Spleen (tissue), 11 donors: ENCODE measurements at regions not wholly inside any gene's neighbourhood (a gene's known extent, or its start where the extent isn't known, plus 50 kb on each side); places are given as distances from the start of the nearest gene placed in this dataset.

Source experiments
- DNase-seq: peaks from one replicate; pipeline ENCODE4 v3.0.0-alpha.2; 2020
- H3K27ac ChIP-seq, 8 donors: fragments of 200-600 bp; sonication (generic) in 7 of 8; 1 replicate in 4 of 8; 2 replicates in 4 of 8; pipeline versions ENCODE4 v1.5.0 to v1.8.0; 2016 to 2021; ENCODE audit warnings: inconsistent platforms in 4 of 8, mild to moderate bottlenecking in 4 of 8, moderate library complexity in 1 of 8
- H3K27me3 ChIP-seq, 7 donors: fragments of 200-600 bp; sonication (generic) in 6 of 7; replicated peaks in 1 of 7; 1 replicate in 4 of 7; 2 replicates in 3 of 7; pipeline versions ENCODE4 v1.5.0 to v1.8.0; 2016 to 2021; ENCODE audit warnings: inconsistent platforms in 3 of 7, mild to moderate bottlenecking in 1 of 7
- H3K36me3 ChIP-seq, 6 donors: fragments of 200-600 bp; sonication (generic) in 5 of 6; 1 replicate in 4 of 6; 2 replicates in 2 of 6; pipeline versions ENCODE4 v1.5.0 to v1.8.0; 2016 to 2021; ENCODE audit warnings: inconsistent platforms in 2 of 6
- H3K4me1 ChIP-seq, 6 donors: fragments of 200-600 bp; sonication (generic) in 5 of 6; 1 replicate in 3 of 6; 2 replicates in 3 of 6; pipeline versions ENCODE4 v1.5.0 to v1.8.0; 2016 to 2021; ENCODE audit warnings: inconsistent platforms in 3 of 6
- H3K4me3 ChIP-seq, 8 donors: fragments of 200-600 bp; sonication (generic) in 7 of 8; 1 replicate in 4 of 8; 2 replicates in 4 of 8; pipeline versions ENCODE4 v1.5.0 to v1.8.0; 2016 to 2021; ENCODE audit warnings: inconsistent platforms in 4 of 8, mild to moderate bottlenecking in 4 of 8, moderate library complexity in 2 of 8
- H3K9me3 ChIP-seq, 8 donors: fragments of 200-600 bp; sonication (generic) in 7 of 8; 1 replicate in 4 of 8; 2 replicates in 4 of 8; pipeline versions ENCODE4 v1.5.0 to v1.8.0; 2016 to 2021; ENCODE audit warnings: inconsistent platforms in 4 of 8
- CTCF ChIP-seq, 11 experiments: fragments of 200-600 bp in 7 of 11; fragments of 450-650 bp in 4 of 11; sonication (generic) in 4 of 11; IDR thresholded peaks in 8 of 11; conservative IDR thresholded peaks in 3 of 11; 1 replicate in 7 of 11; 2 replicates in 4 of 11; pipeline versions ENCODE4 v1.4.0 to v1.8.0; 2016 to 2021; ENCODE audit warnings: antibody characterized with exemption in 11 of 11, inconsistent platforms in 4 of 11, mild to moderate bottlenecking in 1 of 11
- POLR2A ChIP-seq, 3 donors: fragments of 450-650 bp; IDR thresholded peaks; one replicate each; pipeline ENCODE4 v1.5.1; 2017; ENCODE audit warnings: antibody characterized with exemption in 3 of 3, mild to moderate bottlenecking in 1 of 3
- POLR2AphosphoS5 ChIP-seq, 3 donors: sonication (generic); formaldehyde crosslinking; IDR thresholded peaks; one replicate each; pipeline ENCODE4 v1.5.1; 2017; ENCODE audit warnings: antibody characterized with exemption in 3 of 3
- WGBS, 5 donors: extraction: QIAGEN DNeasy Blood & Tissue Kit in 3 of 5; methylation state at CpG; one replicate each; pipeline versions ENCODE4 v1.1.5 to v1.1.7; 2013 to 2018; 5-methylcytosine and 5-hydroxymethylcytosine counted together
- intact Hi-C: fragments of 100-400 bp; cut with DNase I; formaldehyde crosslinking; loops from one replicate; pipeline ENCODE4 v1.15.0; 2023; ENCODE audit warnings: low total_unique reads
- donor health status: healthy with polysubstance abuse.
- donor health status: DM: no; HTN: no; CAD: no; lungs with moderate emphysema.
- donor health status: DM: no; HTN: no; CAD: no.
- donor health status: Bipolar disorder and iron deficiency.
- donor health status: healthy.
- donor health status: DM: no; HTN: no; CAD: no.
- donor health status: DM: yes; HTN: yes; CAD: no.

- 73 to 97% (median 92%) methylated on average over 2 of the region's 2 CpGs for WGBS, 5 donors
- H3K27ac ChIP-seq, result no peak overlapping the region
- no peak overlapping the region for H3K4me3 ChIP-seq
- H3K4me1 ChIP-seq, result no peaks in the 10 kb centered on the region
- H3K27me3 ChIP-seq, result no peaks in the 10 kb centered on the region
- TF ChIP-seq POLR2A (IDR thresholded peaks at IDR 0.05) (no peak), CTCF (IDR thresholded peaks at IDR 0.05 in 8 of 11, conservative IDR thresholded peaks at IDR 0.05 in 3 of 11) (no peak), POLR2AphosphoS5 (IDR thresholded peaks at IDR 0.05) (no peak)
- no peaks in the 10 kb centered on the region for H3K9me3 ChIP-seq
- DNase-seq, result no peak
- no peaks in the 10 kb centered on the region for H3K36me3 ChIP-seq
- intact Hi-C loops, result no loop called here
Measured at GRCh38 chr2:66017763-66018162, 417.2 kb upstream of the MEIS1 start.

- H3K4me3 ChIP-seq, result no peak overlapping the region
- TF ChIP-seq POLR2AphosphoS5 (IDR thresholded peaks at IDR 0.05), result no peak
- TF ChIP-seq POLR2A (IDR thresholded peaks at IDR 0.05), result no peak
- TF ChIP-seq CTCF (IDR thresholded peaks at IDR 0.05 in 8 of 11, conservative IDR thresholded peaks at IDR 0.05 in 3 of 11), result no peak
- DNase-seq, result no peak
- no peaks in the 10 kb centered on the region for H3K27me3 ChIP-seq
- H3K4me1 ChIP-seq, result no peaks in the 10 kb centered on the region
- H3K36me3 ChIP-seq, result no peaks in the 10 kb centered on the region
- WGBS, 5 donors, result 82 to 92% (median 86%) methylated on average over 6 of the region's 6 CpGs
- no peak overlapping the region for H3K27ac ChIP-seq
- intact Hi-C loops, result no loop called here
- peaks cover 0 to 13% (median 0%) of the 10 kb centered on the region in 8 donors for H3K9me3 ChIP-seq
Measured at GRCh38 chr2:66014450-66014849, 420.5 kb upstream of the MEIS1 start.

GRCh38 chr2:66013456-66013855 lies 421.5 kb upstream of the MEIS1 start:
- DNase-seq, result no peak
- Histone ChIP-seq H3K4me1 (no peaks in the 10 kb centered on the region), H3K4me3 (no peak overlapping the region), H3K36me3 (no peaks in the 10 kb centered on the region), H3K9me3 (peaks cover 0 to 13% (median 0%) of the 10 kb centered on the region in 8 donors), H3K27ac (no peak overlapping the region), H3K27me3 (no peaks in the 10 kb centered on the region)
- no peak for TF ChIP-seq POLR2AphosphoS5 (IDR thresholded peaks at IDR 0.05)
- intact Hi-C loops, result no loop called here

- DNase-seq, result no peak
- no peaks in the 10 kb centered on the region for H3K36me3 ChIP-seq
- H3K27me3 ChIP-seq, result no peaks in the 10 kb centered on the region
- no peak overlapping the region for H3K27ac ChIP-seq
- no peak for TF ChIP-seq CTCF (IDR thresholded peaks at IDR 0.05 in 8 of 11, conservative IDR thresholded peaks at IDR 0.05 in 3 of 11)
- no peak for TF ChIP-seq POLR2A (IDR thresholded peaks at IDR 0.05)
- TF ChIP-seq POLR2AphosphoS5 (IDR thresholded peaks at IDR 0.05), result no peak
- no peak overlapping the region for H3K4me3 ChIP-seq
- H3K9me3 ChIP-seq, result no peaks in the 10 kb centered on the region
- intact Hi-C loops, result no loop called here
- H3K4me1 ChIP-seq, result no peaks in the 10 kb centered on the region
Measured at GRCh38 chr2:66003931-66004330, 431.0 kb upstream of the MEIS1 start.

- Histone ChIP-seq H3K4me1 (no peaks in the 10 kb centered on the region), H3K36me3 (no peaks in the 10 kb centered on the region), H3K27ac (no peak overlapping the region), H3K27me3 (no peaks in the 10 kb centered on the region), H3K9me3 (no peaks in the 10 kb centered on the region), H3K4me3 (no peak overlapping the region)
- no peak for TF ChIP-seq POLR2AphosphoS5 (IDR thresholded peaks at IDR 0.05)
- TF ChIP-seq POLR2A (IDR thresholded peaks at IDR 0.05), result no peak
- no peak for TF ChIP-seq CTCF (IDR thresholded peaks at IDR 0.05 in 8 of 11, conservative IDR thresholded peaks at IDR 0.05 in 3 of 11)
- intact Hi-C loops, result no loop called here
- no peak for DNase-seq
- 70 to 92% (median 79%) methylated on average over 2 of the region's 2 CpGs for WGBS, 5 donors
Measured at GRCh38 chr2:66001538-66001937, 433.4 kb upstream of the MEIS1 start.
